ENCODE measurements at regions not wholly inside any gene's neighbourhood (a gene's known extent, or its start where the extent isn't known, plus 50 kb on each side); places are given as distances from the start of the nearest gene placed in this dataset.

DNA sequence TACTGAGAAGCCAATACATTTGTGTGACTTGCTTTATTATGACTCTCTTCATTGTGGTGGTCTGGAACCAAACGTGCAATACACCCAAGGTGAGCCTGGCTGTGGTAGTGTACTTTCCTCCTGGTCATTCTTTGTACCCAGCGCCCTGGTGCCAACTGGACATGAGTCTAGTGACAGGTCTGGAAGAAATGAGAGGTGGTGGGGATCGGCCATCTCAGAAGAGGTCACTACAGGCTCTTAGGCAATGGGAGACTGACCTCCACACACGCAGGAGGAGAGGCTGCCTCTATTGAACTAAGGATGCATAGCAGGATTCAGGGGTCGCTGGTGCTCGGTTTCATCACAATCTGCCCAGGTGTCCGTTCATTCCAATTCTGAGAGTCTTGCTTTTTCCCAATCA is 56.4 kb upstream of the RTL6 start:
- no peak overlapping the region for H3K4me3 ChIP-seq (replicated peaks in 1 of 2; ENCODE audit: low read depth in 2 of 2, low read length in 2 of 2)
- no peak for DNase-seq (ENCODE audit: low read depth in 2 of 2)
- TF ChIP-seq, protein P1, sequence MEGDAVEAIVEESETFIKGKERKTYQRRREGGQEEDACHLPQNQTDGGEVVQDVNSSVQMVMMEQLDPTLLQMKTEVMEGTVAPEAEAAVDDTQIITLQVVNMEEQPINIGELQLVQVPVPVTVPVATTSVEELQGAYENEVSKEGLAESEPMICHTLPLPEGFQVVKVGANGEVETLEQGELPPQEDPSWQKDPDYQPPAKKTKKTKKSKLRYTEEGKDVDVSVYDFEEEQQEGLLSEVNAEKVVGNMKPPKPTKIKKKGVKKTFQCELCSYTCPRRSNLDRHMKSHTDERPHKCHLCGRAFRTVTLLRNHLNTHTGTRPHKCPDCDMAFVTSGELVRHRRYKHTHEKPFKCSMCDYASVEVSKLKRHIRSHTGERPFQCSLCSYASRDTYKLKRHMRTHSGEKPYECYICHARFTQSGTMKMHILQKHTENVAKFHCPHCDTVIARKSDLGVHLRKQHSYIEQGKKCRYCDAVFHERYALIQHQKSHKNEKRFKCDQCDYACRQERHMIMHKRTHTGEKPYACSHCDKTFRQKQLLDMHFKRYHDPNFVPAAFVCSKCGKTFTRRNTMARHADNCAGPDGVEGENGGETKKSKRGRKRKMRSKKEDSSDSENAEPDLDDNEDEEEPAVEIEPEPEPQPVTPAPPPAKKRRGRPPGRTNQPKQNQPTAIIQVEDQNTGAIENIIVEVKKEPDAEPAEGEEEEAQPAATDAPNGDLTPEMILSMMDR (IDR thresholded peaks at IDR 0.05; ENCODE audit: low read depth, low read length): no peak

DNA sequence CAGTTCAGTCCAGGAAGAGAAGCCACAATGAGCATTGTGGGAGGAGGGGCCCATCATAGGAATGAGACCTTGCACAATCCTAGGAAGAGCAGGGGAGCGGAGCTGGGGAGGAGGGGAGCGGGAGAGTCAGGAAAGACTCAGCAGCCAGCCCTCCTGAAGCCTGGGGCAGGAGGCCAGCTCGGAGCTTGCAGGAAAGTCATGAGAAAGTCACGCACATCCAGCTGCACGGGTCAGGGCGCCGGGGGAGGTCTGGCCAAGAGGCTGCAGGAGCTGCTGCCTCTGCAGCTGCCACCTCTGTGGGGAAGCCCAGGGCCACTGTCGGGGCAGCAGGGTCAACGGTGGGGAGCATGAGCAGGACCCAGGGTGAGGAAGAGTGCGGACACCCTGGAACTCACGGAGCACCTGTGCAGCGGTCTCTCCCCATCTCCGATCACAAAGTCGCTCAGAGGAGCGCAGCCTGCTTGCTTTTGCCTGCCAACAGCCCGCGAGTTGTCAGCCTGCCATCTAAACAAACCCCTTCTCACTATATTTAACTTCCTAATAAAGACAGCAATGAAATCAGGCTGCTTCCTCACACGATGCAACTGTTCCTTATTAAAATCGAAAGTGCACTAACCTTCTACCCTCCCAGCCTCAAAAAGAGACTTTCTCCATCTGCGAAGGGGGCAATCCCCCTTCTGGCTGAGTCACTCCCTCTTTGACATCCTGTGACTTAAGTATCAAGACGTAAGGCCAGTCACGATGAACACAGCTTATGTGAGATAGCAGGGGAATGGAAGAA is 52.9 kb upstream of the RTL6 start:
- TF ChIP-seq, protein P1 (IDR thresholded peaks at IDR 0.05; ENCODE audit: low read depth, low read length): no peak
- peak; percentile 94 to 98 for DNase-seq (ENCODE audit: low read depth in 2 of 2)
- H3K4me3 ChIP-seq (replicated peaks in 1 of 2; ENCODE audit: low read depth in 2 of 2, low read length in 2 of 2): peak overlapping the region; percentile 35 to 51

DNA sequence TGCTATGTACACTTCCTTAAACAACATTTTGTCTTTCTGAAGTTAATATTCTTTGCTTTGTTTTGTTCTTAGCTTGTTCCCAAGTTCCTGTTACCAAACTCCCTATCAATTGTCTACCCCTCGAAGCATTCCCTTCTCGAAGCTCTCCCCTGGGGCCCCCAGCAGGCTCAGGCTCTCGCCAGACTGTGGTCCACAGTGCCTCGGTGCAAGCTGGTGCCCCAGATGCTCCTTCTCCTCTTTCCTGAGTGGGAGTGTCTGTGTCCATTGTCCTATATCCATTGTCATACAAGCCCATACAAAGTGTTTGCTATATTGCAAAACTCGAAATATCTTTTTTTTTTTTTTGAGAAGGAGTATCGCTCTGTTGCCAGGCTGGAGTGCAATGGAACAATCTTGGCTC is 51.7 kb upstream of the RTL6 start:
- H3K4me3 ChIP-seq (replicated peaks in 1 of 2; ENCODE audit: low read depth in 2 of 2, low read length in 2 of 2): no peak overlapping the region
- TF ChIP-seq, protein P1 (IDR thresholded peaks at IDR 0.05; ENCODE audit: low read depth, low read length): no peak
- DNase-seq (ENCODE audit: low read depth in 2 of 2): no peak

DNA sequence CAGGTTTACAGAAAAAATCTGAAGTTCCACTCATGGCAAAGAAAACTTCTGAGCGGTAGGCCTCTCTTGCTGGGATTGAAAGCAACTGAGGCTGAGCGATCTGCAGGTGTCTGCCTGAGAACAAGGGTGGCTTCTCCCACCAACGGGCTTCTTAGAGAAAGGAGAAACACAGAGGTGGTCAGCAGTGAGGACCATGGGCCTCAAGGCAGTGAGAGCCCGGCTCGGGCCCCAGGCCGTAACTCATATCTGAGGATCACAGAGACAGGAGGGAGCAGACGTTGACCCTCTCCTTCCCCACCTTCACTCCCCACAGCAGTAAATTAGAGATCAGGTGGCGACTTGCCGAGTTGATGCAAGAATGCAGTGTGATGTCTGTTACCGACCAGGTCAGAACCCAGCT is 50.9 kb upstream of the RTL6 start:
- DNase-seq (ENCODE audit: low read depth in 2 of 2): no peak
- no peak overlapping the region for H3K4me3 ChIP-seq (replicated peaks in 1 of 2; ENCODE audit: low read depth in 2 of 2, low read length in 2 of 2)
- TF ChIP-seq, protein P1 (IDR thresholded peaks at IDR 0.05; ENCODE audit: low read depth, low read length): no peak
